Retinal pigment epithelial cell (primary cell): ENCODE measurements at regions not wholly inside any gene's neighbourhood (a gene's known extent, or its start where the extent isn't known, plus 50 kb on each side); places are given as distances from the start of the nearest gene placed in this dataset.

ENCODE experiments used
- DNase-seq: peaks from one replicate; pipeline ENCODE4 v3.0.0-alpha.2; 2010; ENCODE audit warnings: low read depth
- H3K4me3 ChIP-seq: 2 replicates; pipeline ENCODE4 v1.5.1; 2011; ENCODE audit warnings: mild to moderate bottlenecking, low read length, control low read depth, moderate library complexity
- CTCF ChIP-seq: conservative IDR thresholded peaks from 2 replicates; pipeline ENCODE4 v1.5.1; 2011; ENCODE audit warnings: low read depth, low read length, control low read depth, inconsistent platforms

DNA sequence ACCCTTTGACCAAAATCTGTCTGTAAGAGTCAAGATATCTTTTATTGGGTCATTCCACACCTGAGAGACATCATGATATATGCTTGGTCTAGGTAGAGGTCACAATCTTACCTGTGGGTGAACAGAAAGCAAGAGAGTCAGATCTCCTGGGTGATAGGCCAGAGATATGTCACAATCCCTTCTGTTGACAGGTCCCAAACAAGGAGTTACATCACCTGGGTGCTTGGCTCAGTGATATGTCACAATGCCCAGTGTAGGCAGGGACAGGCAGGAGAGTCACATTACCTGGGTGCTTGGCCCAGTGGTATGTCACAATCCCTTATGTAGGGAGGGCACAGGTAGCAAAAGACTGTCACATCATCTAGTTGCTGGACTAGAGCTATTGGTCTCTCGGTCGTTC, 1991.2 kb downstream of the TP53TG3F start:
- DNase-seq = no peak
- TF ChIP-seq CTCF = no peak
- no peak overlapping the region for H3K4me3 ChIP-seq

- H3K4me3 ChIP-seq = no peak overlapping the region
- no peak for DNase-seq
- TF ChIP-seq CTCF = no peak
Observed at GRCh38 chr16:35452471-35452870, 1993.1 kb downstream of the TP53TG3F start.

DNA sequence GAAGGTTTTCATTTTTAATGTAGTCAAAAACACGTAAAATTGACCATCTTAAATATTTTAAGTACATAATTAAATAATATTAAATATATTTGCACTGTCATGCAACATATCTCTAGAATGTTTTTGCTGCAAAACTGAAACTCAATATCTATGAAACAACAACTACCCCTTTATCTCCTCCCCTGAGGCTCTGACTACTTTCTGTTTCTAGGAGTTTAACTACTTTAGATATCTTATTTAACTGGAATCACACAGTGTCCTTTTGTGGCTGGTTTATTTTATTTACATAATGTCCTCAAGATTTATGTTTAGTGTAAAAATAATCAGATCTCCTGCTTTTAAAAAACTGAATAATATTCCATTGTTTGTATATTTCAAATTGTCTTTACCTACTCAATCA, 2003.9 kb downstream of the TP53TG3F start:
- no peak for TF ChIP-seq CTCF
- no peak overlapping the region for H3K4me3 ChIP-seq
- no peak for DNase-seq

DNA sequence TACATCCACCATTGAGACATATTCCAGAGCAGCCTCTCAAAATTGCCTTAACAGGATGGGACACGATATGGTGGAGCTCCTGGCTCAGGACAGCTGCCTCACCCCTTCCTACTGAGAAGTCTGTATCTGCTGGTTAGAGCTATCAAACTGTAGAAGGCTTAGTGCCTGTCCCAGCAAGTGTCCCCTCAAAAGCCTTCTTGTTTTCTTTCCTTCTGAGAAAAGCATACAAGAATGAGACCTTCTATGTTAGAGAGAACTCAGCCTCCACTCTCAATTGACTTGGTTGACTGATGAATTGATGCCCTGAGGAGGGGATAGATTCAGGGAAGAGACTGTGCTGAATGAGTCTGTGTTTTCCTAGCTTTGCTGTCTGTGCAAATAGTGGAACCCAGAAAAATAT, 2020.9 kb downstream of the TP53TG3F start:
- TF ChIP-seq CTCF = no peak
- no peak overlapping the region for H3K4me3 ChIP-seq
- DNase-seq = no peak

DNA sequence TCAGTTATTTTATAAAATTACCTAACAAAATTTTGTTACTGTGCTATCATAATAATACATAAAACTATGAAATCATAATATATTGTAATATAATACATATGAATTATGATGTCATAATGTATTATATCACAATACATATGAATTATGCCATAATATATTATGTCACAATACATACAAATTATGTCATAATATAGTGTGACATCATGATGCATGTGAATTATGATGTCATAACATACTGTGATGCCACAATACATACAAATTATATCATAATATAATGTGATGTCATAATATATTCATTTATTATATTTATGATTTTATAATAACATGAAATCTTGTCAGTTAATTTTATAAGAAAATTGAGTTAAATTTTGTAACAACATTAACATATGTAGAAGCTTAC, 2021.6 kb downstream of the TP53TG3F start:
- no peak for TF ChIP-seq CTCF
- no peak for DNase-seq
- no peak overlapping the region for H3K4me3 ChIP-seq

DNA sequence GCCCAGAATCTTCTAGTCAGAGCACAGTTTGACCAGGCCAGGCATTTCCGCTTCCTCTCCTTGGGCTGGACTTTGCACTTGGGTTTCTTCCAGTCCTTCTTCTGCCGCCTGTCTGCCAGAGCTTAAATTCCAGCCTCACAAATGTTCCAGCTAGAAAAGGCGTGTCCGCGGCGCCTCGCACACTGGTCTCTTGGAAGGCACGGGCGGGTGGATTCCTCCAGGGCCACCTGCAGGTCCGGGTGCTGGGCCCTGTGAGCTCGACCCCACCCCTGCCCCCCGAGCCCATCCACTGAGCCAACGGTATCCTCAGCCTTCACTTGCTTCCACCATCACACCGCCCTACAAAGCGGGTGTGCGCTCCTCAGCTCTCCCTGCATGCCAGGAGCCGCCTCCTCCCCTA, 2026.5 kb downstream of the TP53TG3F start:
- H3K4me3 ChIP-seq = no peak overlapping the region
- no peak for TF ChIP-seq CTCF
- no peak for DNase-seq

- no peak for DNase-seq
- TF ChIP-seq CTCF = no peak
- no peak overlapping the region for H3K4me3 ChIP-seq
Observed at GRCh38 chr16:35492225-35492624, 2032.8 kb downstream of the TP53TG3F start.
